GM21786 (cell line): ENCODE measurements at regions not wholly inside any gene's neighbourhood (a gene's known extent, or its start where the extent isn't known, plus 50 kb on each side); places are given as distances from the start of the nearest gene placed in this dataset.
"Not testable (repeated sequence)": the region's sequence is repeated elsewhere in the genome, so short reads cannot be mapped to it uniquely, and the experiment has no call there.

Experiments
- ATAC-seq: cut with Tn5 transposase; IDR thresholded peaks from one replicate; pipeline ENCODE4 v1.9.1; 2021; ENCODE audit not compliant: unreplicated experiment

DNA sequence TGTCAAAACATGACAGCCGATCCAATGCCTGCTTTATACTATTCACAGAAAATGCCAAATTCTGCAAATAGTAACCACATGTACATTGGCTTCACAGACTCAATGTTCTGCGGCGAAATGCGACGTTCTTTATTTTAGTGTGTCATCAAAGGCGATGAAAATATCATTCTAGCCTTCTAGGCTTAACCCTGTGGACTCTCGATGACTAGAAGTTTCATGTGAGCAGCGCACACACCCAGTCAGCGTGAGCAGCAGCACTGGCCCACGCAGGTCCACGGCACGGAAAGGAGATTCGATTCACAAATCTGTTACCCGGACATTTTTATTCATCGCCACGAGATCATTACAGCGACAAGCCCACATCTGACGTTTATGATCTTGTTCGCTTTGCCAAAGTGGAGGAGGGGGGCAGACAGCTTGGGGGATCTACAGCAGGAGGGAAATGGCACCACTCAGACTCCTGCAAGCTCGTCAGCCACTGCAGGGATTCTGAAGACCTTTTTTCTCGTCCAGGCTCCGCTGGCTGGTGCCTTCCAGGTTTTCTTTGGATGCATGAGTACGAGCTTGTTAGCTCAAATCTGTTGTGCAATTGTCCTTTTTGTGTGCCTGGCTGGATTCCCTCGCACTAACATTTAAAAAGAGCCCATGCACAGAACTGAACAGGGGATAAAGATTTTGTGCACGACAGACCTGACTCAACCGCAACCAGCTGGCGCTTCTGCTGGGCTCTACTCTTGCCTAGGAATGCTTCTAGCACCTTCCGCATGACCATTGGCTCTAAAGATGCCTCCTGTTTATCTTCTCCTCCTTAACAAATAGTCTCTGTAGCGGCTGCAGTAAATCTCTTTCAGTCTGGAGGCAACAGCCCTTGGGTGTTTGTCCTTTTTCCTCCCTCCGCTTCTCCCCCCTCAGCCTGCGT is 938.4 kb downstream of the MCTP2 start:
- ATAC-seq = no peak

DNA sequence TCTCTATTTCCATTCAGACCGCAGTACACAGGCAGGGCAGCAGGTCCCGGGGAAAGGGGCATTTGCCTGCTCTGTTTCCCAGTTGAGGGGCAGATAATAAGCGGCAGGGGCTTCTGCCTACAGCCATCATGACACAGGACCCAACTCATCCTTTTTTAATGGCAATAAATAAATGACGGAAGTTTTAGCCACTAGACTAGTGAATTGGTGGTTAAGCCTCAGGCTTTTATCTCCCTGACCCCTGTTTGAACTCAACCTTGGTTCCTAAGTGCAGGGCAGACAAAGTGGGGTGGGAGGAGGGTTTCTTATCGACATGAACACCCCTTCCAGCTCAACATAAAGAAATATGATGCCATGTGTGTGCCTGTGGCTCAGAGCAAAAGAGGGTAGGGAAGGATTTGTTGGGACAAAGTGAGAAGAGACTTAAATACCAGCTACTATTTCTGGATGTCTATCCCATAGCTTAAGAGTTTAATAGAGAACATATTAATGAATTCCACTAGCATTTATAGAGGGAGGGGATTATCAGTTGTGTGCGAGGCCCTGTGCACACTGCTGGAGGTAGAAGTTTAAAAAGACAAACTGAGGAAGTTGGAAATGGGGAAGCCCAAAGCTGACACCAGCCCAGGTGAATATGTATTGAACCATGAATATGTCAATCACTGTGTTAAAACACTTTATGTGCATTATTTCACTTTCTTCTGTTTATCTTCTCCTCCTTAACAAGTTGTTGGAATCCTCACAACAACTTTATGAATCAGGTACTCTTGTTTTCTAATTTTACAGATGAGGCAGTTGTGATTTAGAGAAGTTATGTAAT is 939.4 kb downstream of the MCTP2 start:
- ATAC-seq = no peak

DNA sequence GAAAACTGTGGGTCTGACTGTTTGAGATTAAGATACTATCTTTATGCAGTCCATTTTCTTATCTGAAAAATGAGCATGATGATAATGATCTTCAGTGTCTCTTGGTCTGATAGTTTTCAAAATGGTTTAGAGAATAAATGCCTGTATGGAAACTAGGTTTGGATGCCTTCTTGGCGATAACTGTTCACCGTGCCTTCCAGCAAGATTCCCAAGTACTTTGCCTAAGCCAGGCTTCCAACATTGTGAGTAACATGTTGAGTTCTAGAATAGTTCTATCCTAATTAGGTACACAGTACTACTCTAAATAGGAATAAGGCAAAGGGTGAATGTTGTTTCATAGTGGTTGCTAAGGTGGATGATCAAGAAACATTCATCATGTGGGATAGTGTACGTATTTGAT is 940.2 kb downstream of the MCTP2 start:
- ATAC-seq = no peak

DNA sequence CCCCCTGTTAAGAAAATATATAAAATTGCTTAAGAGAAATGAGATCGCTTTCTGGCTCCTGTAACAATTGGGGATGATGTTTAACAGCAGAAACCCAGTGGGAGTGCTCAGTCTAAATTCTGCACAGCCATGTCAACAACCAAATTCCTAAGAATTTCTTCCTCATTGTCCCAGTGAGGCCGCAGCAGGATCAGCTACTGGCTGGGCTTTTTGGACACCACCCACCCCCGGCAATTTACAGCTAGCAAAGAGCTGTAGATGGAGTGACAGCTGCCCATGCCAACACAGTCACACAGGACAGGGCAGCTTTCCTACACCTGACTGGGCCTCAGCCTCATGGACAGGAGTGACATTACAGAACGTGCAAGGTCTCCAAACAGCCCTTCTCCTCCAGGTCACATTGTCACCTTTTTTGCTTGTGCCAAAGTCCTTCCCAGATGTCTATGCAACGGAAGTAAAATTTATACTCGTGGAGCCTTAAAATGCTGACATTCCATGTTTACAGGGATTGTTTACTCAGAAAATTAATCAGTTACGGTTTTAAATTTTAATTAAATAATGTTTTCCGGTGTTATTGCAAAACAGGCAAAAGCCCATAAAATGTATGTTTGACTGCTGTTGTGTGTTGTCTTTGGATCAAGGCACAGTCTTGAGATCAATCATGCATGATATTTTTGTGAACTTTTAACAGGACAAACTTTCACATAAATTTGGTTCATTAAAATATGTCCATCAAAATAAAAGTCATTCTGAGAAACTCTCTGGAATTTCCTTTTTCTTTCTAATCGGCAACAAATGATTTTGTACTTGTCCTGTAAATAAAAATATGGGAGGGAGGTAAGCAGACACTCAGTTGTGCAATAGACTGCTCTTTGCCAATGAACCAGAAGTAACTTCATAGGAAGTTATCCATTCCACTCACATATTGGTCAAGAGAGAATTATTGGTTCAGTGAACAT is 943.2 kb downstream of the MCTP2 start:
- ATAC-seq = no peak

DNA sequence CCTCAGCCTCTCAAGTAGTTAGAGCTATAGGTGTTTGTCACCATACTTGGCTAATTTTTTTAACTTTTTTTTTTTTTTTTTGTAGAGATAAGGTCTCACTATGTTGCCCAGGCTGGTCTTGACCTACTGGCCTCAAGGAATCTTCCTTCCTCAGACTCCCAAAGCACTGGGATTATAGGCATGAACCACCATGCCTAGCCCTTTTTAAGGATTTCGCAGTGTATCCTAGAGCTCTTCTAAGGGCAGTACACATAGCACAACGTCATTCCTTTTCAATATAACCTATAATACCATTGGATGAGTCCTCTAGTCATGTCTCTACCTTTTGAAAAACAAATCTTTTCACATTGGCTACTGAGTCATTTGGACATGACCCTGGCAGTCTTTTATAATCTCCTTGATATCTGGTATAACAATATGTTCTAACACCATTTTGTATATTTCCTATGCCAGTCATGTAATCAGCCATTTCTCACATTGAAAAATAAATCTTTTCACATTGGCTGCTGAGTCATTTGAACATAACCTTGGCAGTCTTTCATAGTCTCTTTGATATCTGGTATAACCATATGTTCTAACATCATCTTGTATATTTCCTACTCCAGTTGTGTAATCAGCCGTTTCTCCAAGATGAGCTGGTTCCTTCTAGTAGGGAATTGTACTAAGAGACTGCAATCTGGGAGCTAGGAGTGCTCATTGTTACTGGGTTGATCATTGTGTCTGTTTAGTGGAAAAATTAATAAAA is 944.7 kb downstream of the MCTP2 start:
- ATAC-seq = no peak

DNA sequence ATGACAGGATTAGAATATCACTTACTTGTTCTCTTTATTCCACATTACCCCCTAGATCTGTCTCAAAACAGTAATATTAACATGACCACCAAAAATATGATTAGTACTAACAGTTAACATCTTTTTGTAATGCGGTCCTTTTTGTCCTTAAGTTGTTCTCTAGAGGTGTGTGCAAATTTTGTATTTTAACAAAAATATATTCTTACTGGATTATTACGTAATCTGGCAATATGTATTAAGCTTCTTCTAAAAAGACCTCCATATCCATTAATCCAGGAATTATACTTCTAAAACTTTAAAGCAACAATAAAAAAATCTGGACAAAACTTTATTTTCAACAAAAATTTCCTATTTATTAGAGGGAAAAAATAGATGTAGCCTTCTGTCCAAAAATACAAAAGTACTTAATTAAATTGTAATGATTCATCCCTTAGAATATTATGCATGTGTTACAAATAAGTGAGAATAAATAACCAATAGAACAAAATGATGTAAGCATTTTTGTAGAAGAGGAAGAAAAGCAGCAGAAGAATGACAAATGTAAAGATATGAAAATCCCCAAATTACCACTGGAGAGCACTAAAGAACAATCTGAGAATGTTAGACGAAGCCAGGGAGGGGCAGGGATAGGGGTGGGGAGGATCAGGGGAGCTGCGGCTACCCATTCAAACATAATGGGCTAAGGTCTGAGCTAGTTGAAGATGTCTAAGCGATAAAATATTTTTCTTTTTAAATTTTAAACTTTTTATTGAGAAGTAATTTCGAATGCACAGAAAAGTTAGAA is 945.6 kb downstream of the MCTP2 start:
- no peak for ATAC-seq

DNA sequence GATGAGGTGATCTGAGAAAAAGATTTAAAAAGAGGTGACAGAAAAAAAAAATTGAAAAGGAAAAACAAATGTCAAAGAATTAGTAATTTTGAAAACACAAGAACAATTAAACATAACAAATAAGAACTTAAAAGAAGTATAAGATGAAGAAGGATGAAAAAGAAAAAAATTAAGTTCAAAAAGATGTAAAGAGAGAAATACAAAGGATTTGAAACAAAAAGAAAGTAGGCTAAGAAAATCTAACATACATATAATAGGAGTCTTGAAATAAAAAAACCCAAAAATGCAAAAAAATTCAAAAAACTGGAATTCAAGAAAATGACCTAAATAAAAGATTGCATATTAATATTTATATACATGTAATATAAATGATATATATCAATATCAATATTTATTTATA is 949.2 kb downstream of the MCTP2 start:
- ATAC-seq = no peak

DNA sequence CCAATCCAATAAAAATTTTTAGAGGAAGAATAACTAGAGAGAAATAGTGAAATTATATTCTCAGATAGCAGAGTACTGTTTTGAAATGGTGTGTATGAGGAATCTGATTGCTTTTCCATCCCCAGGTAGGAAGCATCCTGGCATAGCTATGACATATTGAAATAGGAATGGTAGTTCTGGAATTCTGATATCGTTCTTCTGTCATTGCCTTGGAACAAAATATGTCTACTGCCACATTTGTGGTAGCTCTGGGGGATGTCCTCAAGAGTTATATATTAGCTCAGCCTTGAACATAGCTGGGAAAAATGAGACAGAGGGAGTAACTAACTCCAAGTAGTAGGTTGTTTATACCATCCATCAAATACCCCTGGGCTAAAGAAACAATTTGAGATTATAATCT is 950.7 kb downstream of the MCTP2 start:
- ATAC-seq = no peak

DNA sequence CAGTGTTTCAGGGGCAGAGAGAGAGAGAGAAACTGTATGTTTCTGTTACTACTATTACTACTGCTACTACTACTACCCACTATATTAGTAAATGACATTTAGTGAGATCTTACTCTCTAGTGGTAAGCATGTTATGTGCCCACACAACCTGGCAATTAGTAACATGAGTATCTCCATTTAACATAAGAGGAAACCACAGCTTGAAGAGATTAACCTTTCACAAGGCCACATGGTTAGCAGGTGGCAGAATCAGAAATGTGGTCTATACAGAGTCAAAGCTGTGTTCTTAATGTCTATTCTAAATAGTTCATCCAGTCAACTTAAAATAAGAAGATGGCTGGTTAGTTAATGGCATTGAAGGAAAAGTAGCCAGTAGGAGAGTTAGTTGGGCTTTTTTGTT is 961.6 kb downstream of the MCTP2 start:
- ATAC-seq = no peak

DNA sequence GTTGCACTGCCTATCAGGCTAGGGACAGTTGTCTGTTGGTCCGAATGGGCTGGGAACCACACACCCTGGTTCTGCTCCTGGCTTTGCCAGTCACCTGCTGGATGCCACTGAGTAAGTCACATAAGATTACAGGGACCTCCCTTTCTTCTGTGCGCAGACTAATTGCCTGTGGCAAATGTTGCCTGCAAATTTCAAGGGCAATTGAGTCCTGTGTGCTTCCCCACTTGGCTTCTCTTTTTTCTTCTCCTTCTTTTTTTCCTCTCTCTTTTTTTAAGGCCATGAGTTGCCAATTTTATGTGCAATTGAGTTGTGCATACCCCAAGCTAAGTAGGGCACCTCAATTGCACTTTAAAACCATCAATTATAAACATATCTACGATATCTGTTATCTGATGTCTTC is 963.4 kb downstream of the MCTP2 start:
- no peak for ATAC-seq

DNA sequence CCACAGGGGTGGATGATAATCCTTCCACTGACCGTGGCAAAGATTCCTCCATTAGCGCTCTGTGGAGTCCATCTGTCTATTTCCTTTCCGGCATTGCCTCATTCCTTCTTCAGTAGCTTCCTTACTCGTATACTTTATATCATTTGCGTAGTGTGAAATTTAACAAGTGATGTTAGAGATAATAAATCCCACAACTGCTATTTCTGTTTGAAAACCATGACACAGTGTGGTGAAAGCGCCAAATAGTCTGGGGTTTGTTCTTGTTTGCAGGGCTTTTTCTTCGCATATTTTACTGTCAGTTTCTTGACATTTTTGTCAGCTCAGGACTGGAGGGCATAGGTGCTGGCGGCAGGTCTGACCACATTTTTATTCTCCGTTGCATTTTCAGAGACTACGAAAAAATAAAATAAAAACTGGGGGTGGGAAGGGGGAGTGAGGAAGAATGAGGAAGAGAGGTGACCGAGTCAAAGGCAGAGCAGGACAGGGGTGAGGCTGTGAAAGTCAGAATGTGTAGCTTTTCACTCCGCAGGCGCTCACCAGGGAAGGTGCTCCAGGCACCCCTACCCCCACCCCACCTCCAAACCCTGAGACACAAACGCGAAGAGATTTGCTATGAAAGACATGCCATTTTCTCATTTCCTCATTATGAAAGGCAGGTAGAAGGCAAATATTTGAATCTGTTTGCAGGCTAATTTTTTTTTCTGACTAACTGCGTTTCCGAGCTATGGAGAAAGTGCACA is 965.0 kb downstream of the MCTP2 start:
- ATAC-seq = no peak

DNA sequence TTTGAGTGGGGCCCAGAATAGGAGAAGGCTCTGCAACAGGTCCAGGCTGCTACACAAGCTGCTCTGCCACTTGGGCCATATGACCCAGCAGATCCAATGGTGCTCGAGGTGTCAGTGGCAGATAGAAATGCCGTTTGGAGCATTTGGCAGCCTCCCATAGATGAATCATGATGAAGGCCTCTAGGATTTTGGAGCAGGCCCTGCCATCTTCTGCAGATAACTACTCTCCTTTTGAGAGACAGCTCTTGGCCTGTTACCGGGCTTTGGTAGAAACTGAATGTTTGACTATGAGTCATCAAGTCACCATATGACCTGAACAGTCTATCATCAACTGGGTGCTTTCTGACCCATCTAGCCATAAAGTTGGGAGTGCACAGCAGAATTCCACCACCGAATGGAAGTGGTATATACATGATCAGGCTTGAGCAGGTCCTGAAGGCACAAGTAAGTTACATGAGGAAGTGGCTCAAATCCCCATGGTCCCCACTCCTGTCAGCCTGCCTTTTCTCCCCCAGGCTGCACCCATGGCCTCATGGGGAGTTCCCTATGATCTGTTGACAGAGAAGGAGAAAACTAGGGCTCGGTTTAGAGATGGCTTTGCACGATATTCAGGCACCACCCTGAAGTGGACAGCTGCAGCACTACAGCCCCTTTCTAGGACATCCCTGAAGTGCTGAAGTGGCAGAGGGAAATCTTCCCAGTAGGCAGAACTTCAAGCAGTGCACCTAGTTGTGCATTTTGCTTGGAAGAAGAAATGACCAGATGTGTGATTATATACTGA is 971.4 kb downstream of the MCTP2 start:
- no peak for ATAC-seq

DNA sequence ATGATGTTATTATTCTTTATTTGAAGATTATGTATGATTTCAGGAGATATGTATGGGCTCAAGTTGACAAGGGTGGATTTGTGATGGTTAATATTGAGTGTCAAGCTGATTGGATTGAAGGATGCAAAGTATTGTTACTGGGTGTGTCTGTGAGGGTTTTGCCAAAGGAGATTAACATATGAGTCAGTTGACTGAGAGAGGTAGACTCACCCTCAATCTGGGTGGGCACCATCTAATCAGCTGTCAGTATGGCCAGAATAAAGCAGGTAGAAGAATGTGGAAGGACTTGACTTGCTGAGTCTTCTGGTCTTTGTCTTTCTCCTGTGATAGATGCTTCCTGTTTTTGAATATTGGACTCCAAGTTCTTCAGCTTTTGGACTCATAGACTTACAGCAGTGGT is 973.7 kb downstream of the MCTP2 start:
- no peak for ATAC-seq

DNA sequence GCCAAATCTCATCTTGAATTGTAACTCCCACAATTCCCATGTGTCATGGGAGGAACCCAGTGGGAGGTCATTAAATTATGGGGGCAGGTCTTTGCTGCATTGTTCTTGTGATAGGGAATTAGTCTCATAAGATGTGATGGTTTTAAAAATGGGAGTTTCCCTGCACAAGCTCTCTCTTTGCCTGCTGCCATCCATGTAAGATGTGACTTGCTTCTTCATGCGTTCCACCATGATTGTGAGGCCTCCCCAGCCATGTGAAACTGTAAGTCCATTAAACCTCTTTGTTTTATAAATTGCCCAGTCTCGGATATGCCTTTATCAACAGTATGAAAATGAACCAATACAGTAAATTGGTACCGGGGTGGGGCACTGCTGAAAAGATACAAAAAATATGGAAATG is 974.5 kb downstream of the MCTP2 start:
- ATAC-seq = not testable (repeated sequence)

DNA sequence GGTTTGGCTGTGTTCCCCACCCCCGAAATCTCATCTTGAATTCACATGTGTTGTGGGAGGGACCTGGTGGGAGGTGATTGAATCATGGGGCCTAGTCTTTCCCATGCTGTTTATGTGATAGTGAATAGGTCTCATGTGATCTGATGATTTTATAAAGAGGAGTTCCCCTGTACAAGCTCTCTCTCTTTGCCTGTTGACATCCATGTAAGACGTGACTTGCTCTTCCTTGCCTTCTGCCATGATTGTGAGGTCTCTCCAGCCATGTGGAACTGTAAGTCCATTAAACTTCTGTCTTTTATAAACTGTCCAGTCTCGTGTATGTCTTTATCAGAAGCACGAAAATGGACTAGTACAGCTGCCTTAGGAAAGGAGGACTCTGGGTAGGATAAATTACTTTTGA is 976.7 kb downstream of the MCTP2 start:
- ATAC-seq = no peak

DNA sequence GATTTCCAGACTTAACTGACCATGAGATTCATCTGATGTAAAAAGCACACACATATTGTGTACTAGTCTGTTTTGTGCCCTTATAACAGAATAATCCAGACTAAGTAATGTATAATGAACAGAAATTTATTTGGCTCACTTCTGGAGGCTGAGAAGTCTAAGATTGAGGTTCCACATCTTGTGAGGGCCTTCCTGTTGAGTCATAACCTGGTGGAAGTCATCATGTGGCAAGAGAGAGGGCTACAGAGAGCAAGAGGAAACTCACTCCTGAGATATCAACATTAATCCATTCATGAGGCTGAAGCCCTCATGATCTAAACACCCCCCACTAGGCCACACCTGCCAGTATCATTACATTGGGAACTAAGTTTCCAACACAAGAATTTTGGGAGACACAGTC is 977.6 kb downstream of the MCTP2 start:
- no peak for ATAC-seq

DNA sequence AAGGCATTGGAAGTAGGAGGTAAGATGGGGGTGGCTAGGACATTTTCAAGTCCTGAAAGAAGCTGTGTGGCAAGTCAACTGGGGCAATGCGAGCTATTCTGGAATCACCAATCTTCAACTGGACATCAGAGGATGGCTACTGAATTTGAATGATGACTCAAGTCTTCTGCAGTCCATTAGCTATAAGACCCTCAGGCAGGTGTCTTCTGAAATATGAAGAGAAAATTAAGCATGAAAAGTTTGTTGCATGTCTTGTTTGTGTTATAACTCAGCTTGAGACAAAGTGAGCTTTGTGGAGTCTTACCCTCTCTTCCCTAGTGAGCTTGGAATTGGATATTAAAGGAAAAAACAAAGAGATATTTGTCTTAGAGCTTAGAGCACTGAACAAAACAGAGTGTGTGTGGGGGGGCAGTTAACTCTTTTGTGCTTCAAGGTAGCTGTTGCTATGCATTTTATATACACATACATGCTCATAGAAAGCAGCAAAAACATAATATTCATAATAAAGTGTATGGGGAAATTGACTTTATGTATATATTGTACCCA is 979.1 kb downstream of the MCTP2 start:
- no peak for ATAC-seq

DNA sequence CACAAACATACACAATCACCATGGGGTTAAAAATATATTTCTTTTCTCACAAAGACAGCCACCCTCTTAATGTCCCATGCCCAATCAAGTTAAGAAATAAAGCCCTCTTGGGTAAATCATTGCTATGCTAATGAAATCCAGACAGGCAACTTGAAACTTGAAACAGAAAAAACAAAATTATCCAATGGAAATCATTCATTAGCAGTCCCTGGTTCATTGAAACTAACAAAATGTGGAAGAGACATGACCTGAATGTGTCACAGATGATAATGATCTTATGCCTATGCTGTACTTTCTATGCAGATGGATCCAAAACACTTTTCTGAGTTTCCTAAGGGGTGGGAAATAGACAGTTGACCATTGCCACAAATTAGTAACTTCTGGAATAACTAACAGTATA is 983.7 kb downstream of the MCTP2 start:
- no peak for ATAC-seq
